HEK293 (cell line): ENCODE measurements at regions not wholly inside any gene's neighbourhood (a gene's known extent, or its start where the extent isn't known, plus 50 kb on each side); places are given as distances from the start of the nearest gene placed in this dataset.

ENCODE experiments used
- CTCF ChIA-PET: fragments of 350-600 bp; formaldehyde crosslinking; extraction: SDS; loops from one replicate; lab custom pipeline; 2021; ENCODE audit warnings: antibody characterized with exemption; lab: Yijun Ruan, JAX
- POLR2A ChIA-PET: fragments of 300-600 bp; formaldehyde crosslinking; extraction: SDS; loops from one replicate; lab custom pipeline; 2020; ENCODE audit warnings: antibody characterized with exemption, inconsistent platforms; lab: Yijun Ruan, JAX
- H3K27ac ChIP-seq: fragments of 200-500 bp; sonication (Bioruptor generic); 2 replicates; pipeline ENCODE4 v1.5.1; 2014; ENCODE audit warnings: low read depth, low read length, control low read depth, inconsistent platforms; ENCODE audit errors: extremely low read depth
- H3K36me3 ChIP-seq, 2 experiments: fragments of 200-500 bp in 1 of 2; sonication (Bioruptor generic) in 1 of 2; 1 replicate in 1 of 2; 2 replicates in 1 of 2; pipeline ENCODE4 v1.5.1; 2014 to 2017; ENCODE audit warnings: inconsistent platforms in 2 of 2, low read length in 2 of 2; ENCODE audit not compliant: control insufficient read depth in 2 of 2, insufficient read depth in 1 of 2
- H3K4me1 ChIP-seq: fragments of 200-500 bp; sonication (Bioruptor generic); 2 replicates; pipeline ENCODE4 v1.5.1; 2014; ENCODE audit warnings: mild to moderate bottlenecking, low read length, inconsistent platforms; ENCODE audit not compliant: control insufficient read depth, insufficient read depth
- H3K4me3 ChIP-seq: 2 replicates; pipeline ENCODE4 v1.5.1; 2011; ENCODE audit warnings: low read depth, mild to moderate bottlenecking, control low read depth, low read length, moderate library complexity
- H3K9me3 ChIP-seq: fragments of 200-500 bp; sonication (Bioruptor generic); 2 replicates; pipeline ENCODE4 v1.5.1; 2014; ENCODE audit warnings: low read depth, low read length, inconsistent platforms; ENCODE audit not compliant: control insufficient read depth, insufficient read depth
- GLI2 ChIP-seq: fragments of 450-650 bp; formaldehyde crosslinking; IDR thresholded peaks from 2 replicates; pipeline ENCODE4; 2017; ENCODE audit warnings: missing biosample characterization, missing genetic modification characterization, low read depth, borderline replicate concordance
- KLF8 ChIP-seq: fragments of 450-650 bp; formaldehyde crosslinking; IDR thresholded peaks from 2 replicates; pipeline ENCODE4 v1.5.1; 2016; ENCODE audit warnings: missing biosample characterization, missing genetic modification characterization
- RBAK ChIP-seq: fragments of 450-650 bp; formaldehyde crosslinking; IDR thresholded peaks from 2 replicates; pipeline ENCODE4 v1.5.1; 2016; ENCODE audit warnings: missing biosample characterization, missing genetic modification characterization
- SETDB1 ChIP-seq: IDR thresholded peaks from one replicate; pipeline ENCODE4 v1.6.1; 2017; ENCODE audit warnings: mild to moderate bottlenecking, low read length, moderate library complexity, mixed read lengths; ENCODE audit not compliant: insufficient read length
- SP7 ChIP-seq: fragments of 450-650 bp; formaldehyde crosslinking; IDR thresholded peaks from 2 replicates; pipeline ENCODE4 v1.5.1; 2016; ENCODE audit warnings: missing biosample characterization, missing genetic modification characterization
- YY2 ChIP-seq: fragments of 450-650 bp; formaldehyde crosslinking; IDR thresholded peaks from 2 replicates; pipeline ENCODE4 v1.5.1; 2016; ENCODE audit warnings: missing biosample characterization, missing genetic modification characterization
- ZNF114 ChIP-seq: fragments of 450-650 bp; formaldehyde crosslinking; IDR thresholded peaks from 2 replicates; pipeline ENCODE4 v1.5.0; 2017; ENCODE audit warnings: missing biosample characterization, missing genetic modification characterization
- ZNF140 ChIP-seq: fragments of 450-650 bp; formaldehyde crosslinking; IDR thresholded peaks from 2 replicates; pipeline ENCODE4 v1.5.1; 2016; ENCODE audit warnings: missing biosample characterization, missing genetic modification characterization
- ZNF157 ChIP-seq: fragments of 450-650 bp; formaldehyde crosslinking; IDR thresholded peaks from 2 replicates; pipeline ENCODE4 v1.5.1; 2016; ENCODE audit warnings: missing biosample characterization, missing genetic modification characterization
- ZNF175 ChIP-seq: fragments of 450-650 bp; formaldehyde crosslinking; IDR thresholded peaks from 2 replicates; pipeline ENCODE4 v1.5.1; 2016; ENCODE audit warnings: missing biosample characterization, missing genetic modification characterization
- ZNF184 ChIP-seq: fragments of 450-650 bp; IDR thresholded peaks from 2 replicates; pipeline ENCODE4 v1.5.1; 2018; ENCODE audit warnings: missing biosample characterization, mild to moderate bottlenecking, missing genetic modification characterization
- ZNF292 ChIP-seq: fragments of 450-650 bp; formaldehyde crosslinking; IDR thresholded peaks from 2 replicates; pipeline ENCODE4 v1.5.1; 2016; ENCODE audit warnings: low read depth, missing biosample characterization, missing genetic modification characterization, borderline replicate concordance
- ZNF335 ChIP-seq: fragments of 450-650 bp; formaldehyde crosslinking; conservative IDR thresholded peaks from 2 replicates; pipeline ENCODE4 v1.5.1; 2016; ENCODE audit warnings: missing biosample characterization, missing genetic modification characterization
- ZNF426 ChIP-seq: fragments of 450-650 bp; formaldehyde crosslinking; IDR thresholded peaks from 2 replicates; pipeline ENCODE4 v1.5.1; 2017; ENCODE audit warnings: missing biosample characterization, missing genetic modification characterization, mild to moderate bottlenecking, inconsistent platforms, moderate library complexity
- ZNF510 ChIP-seq: fragments of 450-650 bp; formaldehyde crosslinking; IDR thresholded peaks from 2 replicates; pipeline ENCODE4 v1.5.1; 2018; ENCODE audit warnings: mild to moderate bottlenecking, missing genetic modification characterization, missing biosample characterization; ENCODE audit not compliant: insufficient replicate concordance
- ZNF521 ChIP-seq: fragments of 450-650 bp; formaldehyde crosslinking; IDR thresholded peaks from 2 replicates; pipeline ENCODE4 v1.5.1; 2017; ENCODE audit warnings: missing biosample characterization, mild to moderate bottlenecking, missing genetic modification characterization
- ZNF701 ChIP-seq: fragments of 450-650 bp; formaldehyde crosslinking; IDR thresholded peaks from 2 replicates; pipeline ENCODE4 v1.5.1; 2016; ENCODE audit warnings: missing biosample characterization, missing genetic modification characterization
- ZXDB ChIP-seq: fragments of 450-650 bp; formaldehyde crosslinking; IDR thresholded peaks from 2 replicates; pipeline ENCODE4 v1.5.1; 2016; ENCODE audit warnings: missing biosample characterization, missing genetic modification characterization
- TF ChIP-seq, protein P1 (sequence below): fragments of 450-650 bp; formaldehyde crosslinking; IDR thresholded peaks from 2 replicates; pipeline ENCODE4 v1.5.1; 2017; ENCODE audit warnings: missing biosample characterization, missing genetic modification characterization
- TF ChIP-seq, protein P2 (sequence below): fragments of 450-650 bp; formaldehyde crosslinking; IDR thresholded peaks from 2 replicates; pipeline ENCODE4 v1.5.1; 2017; ENCODE audit warnings: missing biosample characterization, missing genetic modification characterization
- TF ChIP-seq, protein P3 (sequence below): fragments of 450-650 bp; formaldehyde crosslinking; IDR thresholded peaks from 2 replicates; pipeline ENCODE4 v1.5.1; 2016; ENCODE audit warnings: missing biosample characterization, missing genetic modification characterization
- TF ChIP-seq, protein P4 (sequence below): fragments of 450-650 bp; formaldehyde crosslinking; IDR thresholded peaks from 2 replicates; pipeline ENCODE4 v1.5.1; 2016; ENCODE audit warnings: missing biosample characterization, missing genetic modification characterization
- TF ChIP-seq, protein P5 (sequence below): fragments of 450-650 bp; formaldehyde crosslinking; IDR thresholded peaks from 2 replicates; pipeline ENCODE4 v1.5.1; 2016; ENCODE audit warnings: missing biosample characterization, missing genetic modification characterization

DNA sequence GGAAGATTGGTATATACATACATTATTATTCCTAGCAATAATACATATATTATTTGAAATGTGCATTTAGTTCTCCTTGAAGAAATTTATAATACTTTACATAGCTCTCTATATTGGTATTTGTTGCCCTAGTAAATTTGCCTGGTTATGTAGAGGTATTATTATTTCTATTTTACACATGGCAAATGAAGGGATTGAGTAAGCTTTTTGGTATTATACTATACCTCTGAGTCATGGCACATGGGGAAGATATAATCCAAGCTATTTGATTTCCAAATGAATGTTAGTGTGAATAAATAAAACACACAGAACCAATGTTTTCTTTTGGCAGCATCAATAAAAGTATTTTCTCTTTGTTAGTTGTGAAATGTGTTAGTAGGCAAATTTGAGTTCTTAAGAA, 409.6 kb upstream of the SLC35B3 start:
- ChIA-PET POLR2A (no interaction called here), CTCF (interaction anchor here (0.5 kb wide), 1 partner anchor 346 kb away, joined by 3 read pairs; no protein-coding TSS in a partner anchor)
- Histone ChIP-seq H3K27ac (no peak overlapping the region), H3K4me1 (no peaks in the 10 kb centered on the region), H3K36me3 (no peaks in the 10 kb centered on the region), H3K4me3 (no peak overlapping the region), H3K9me3 (no peaks in the 10 kb centered on the region)
- no peak for TF ChIP-seq SP7 (tag by site-specific recombination)
- TF ChIP-seq ZNF335 = no peak
- TF ChIP-seq YY2 (tag by site-specific recombination) = no peak
- TF ChIP-seq ZNF521 = no peak
- TF ChIP-seq, protein P1, sequence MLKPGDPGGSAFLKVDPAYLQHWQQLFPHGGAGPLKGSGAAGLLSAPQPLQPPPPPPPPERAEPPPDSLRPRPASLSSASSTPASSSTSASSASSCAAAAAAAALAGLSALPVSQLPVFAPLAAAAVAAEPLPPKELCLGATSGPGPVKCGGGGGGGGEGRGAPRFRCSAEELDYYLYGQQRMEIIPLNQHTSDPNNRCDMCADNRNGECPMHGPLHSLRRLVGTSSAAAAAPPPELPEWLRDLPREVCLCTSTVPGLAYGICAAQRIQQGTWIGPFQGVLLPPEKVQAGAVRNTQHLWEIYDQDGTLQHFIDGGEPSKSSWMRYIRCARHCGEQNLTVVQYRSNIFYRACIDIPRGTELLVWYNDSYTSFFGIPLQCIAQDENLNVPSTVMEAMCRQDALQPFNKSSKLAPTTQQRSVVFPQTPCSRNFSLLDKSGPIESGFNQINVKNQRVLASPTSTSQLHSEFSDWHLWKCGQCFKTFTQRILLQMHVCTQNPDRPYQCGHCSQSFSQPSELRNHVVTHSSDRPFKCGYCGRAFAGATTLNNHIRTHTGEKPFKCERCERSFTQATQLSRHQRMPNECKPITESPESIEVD (tag by site-specific recombination) = no peak
- TF ChIP-seq ZNF184 = no peak
- TF ChIP-seq ZNF175 (tag by site-specific recombination) = no peak
- TF ChIP-seq, protein P2, sequence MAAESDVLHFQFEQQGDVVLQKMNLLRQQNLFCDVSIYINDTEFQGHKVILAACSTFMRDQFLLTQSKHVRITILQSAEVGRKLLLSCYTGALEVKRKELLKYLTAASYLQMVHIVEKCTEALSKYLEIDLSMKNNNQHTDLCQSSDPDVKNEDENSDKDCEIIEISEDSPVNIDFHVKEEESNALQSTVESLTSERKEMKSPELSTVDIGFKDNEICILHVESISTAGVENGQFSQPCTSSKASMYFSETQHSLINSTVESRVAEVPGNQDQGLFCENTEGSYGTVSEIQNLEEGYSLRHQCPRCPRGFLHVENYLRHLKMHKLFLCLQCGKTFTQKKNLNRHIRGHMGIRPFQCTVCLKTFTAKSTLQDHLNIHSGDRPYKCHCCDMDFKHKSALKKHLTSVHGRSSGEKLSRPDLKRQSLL (tag by site-specific recombination) = no peak
- TF ChIP-seq, protein P3, sequence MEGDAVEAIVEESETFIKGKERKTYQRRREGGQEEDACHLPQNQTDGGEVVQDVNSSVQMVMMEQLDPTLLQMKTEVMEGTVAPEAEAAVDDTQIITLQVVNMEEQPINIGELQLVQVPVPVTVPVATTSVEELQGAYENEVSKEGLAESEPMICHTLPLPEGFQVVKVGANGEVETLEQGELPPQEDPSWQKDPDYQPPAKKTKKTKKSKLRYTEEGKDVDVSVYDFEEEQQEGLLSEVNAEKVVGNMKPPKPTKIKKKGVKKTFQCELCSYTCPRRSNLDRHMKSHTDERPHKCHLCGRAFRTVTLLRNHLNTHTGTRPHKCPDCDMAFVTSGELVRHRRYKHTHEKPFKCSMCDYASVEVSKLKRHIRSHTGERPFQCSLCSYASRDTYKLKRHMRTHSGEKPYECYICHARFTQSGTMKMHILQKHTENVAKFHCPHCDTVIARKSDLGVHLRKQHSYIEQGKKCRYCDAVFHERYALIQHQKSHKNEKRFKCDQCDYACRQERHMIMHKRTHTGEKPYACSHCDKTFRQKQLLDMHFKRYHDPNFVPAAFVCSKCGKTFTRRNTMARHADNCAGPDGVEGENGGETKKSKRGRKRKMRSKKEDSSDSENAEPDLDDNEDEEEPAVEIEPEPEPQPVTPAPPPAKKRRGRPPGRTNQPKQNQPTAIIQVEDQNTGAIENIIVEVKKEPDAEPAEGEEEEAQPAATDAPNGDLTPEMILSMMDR = no peak
- TF ChIP-seq SETDB1 = no peak
- no peak for TF ChIP-seq ZNF114 (tag by site-specific recombination)
- no peak for TF ChIP-seq ZNF701 (tag by site-specific recombination)

DNA sequence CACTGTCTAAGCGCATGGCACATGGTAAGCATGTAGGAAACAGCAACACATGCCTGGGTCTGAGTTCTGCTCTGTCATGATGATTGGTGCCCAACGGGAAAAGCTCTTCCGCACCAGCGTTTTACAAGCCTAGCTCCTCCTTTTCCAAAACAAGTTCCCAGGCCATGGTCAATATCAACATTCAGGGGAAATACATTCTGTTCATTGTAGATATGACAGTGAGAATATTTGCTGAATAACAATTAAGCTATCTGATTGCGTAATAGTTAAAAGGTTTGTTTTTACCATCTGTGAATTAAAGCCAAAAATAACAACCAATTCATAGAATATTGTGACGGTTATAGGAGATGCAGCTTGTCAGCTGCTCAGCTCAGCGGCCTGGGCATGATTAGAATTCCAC, 404.3 kb upstream of the SLC35B3 start:
- Histone ChIP-seq H3K4me1 (peaks cover 11% of the 10 kb centered on the region), H3K36me3 (no peaks in the 10 kb centered on the region), H3K9me3 (no peaks in the 10 kb centered on the region), H3K27ac (no peak overlapping the region), H3K4me3 (no peak overlapping the region)
- POLR2A ChIA-PET = interaction anchor here (0.6 kb wide), 1 partner anchor 1540 kb away, joined by 5 read pairs; no protein-coding TSS in a partner anchor
- CTCF ChIA-PET = no interaction called here
- TF ChIP-seq ZNF157 (tag by site-specific recombination) (no peak), KLF8 (tag by site-specific recombination) (no peak), ZNF292 (tag by site-specific recombination) (no peak), GLI2 (tag by site-specific recombination) (no peak), RBAK (tag by site-specific recombination) (no peak), ZNF426 (tag by site-specific recombination) (no peak), ZNF510 (tag by site-specific recombination) (no peak), ZXDB (tag by site-specific recombination) (no peak), ZNF140 (tag by site-specific recombination) (no peak)
- TF ChIP-seq, protein P4, sequence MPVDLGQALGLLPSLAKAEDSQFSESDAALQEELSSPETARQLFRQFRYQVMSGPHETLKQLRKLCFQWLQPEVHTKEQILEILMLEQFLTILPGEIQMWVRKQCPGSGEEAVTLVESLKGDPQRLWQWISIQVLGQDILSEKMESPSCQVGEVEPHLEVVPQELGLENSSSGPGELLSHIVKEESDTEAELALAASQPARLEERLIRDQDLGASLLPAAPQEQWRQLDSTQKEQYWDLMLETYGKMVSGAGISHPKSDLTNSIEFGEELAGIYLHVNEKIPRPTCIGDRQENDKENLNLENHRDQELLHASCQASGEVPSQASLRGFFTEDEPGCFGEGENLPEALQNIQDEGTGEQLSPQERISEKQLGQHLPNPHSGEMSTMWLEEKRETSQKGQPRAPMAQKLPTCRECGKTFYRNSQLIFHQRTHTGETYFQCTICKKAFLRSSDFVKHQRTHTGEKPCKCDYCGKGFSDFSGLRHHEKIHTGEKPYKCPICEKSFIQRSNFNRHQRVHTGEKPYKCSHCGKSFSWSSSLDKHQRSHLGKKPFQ (tag by site-specific recombination) = no peak
- TF ChIP-seq, protein P5, sequence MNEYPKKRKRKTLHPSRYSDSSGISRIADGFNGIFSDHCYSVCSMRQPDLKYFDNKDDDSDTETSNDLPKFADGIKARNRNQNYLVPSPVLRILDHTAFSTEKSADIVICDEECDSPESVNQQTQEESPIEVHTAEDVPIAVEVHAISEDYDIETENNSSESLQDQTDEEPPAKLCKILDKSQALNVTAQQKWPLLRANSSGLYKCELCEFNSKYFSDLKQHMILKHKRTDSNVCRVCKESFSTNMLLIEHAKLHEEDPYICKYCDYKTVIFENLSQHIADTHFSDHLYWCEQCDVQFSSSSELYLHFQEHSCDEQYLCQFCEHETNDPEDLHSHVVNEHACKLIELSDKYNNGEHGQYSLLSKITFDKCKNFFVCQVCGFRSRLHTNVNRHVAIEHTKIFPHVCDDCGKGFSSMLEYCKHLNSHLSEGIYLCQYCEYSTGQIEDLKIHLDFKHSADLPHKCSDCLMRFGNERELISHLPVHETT (tag by site-specific recombination) = no peak
